Suprapubic skin (tissue), 4 donors: ENCODE measurements at regions not wholly inside any gene's neighbourhood (a gene's known extent, or its start where the extent isn't known, plus 50 kb on each side); places are given as distances from the start of the nearest gene placed in this dataset.

Experiments
- DNase-seq, 2 donors: peaks; one replicate each; pipeline ENCODE4 v3.0.0-alpha.2; 2019; ENCODE audit warnings: low spot score in 2 of 2
- H3K27ac ChIP-seq: fragments of 200-600 bp; sonication (generic); one replicate; pipeline ENCODE4 v1.5.1; 2019
- H3K27me3 ChIP-seq: fragments of 200-600 bp; sonication (generic); one replicate; pipeline ENCODE4 v1.5.1; 2019
- H3K36me3 ChIP-seq: fragments of 200-600 bp; sonication (generic); one replicate; pipeline ENCODE4 v1.5.1; 2019
- H3K4me1 ChIP-seq: fragments of 200-600 bp; sonication (generic); one replicate; pipeline ENCODE4 v1.5.1; 2019
- H3K4me3 ChIP-seq: fragments of 200-600 bp; sonication (generic); one replicate; pipeline ENCODE4 v1.5.1; 2019; ENCODE audit warnings: mild to moderate bottlenecking
- H3K9me3 ChIP-seq: fragments of 200-600 bp; sonication (generic); one replicate; pipeline ENCODE4 v1.5.1; 2019
- EP300 ChIP-seq: sonication (generic); formaldehyde crosslinking; IDR thresholded peaks from one replicate; pipeline ENCODE4 v1.6.1; 2017; ENCODE audit warnings: antibody characterized with exemption
- POLR2A ChIP-seq, 2 donors: fragments of 450-650 bp; IDR thresholded peaks; one replicate each; pipeline ENCODE4 v1.6.1; 2017; ENCODE audit warnings: antibody characterized with exemption in 2 of 2, mild to moderate bottlenecking in 2 of 2, moderate library complexity in 2 of 2
- POLR2AphosphoS5 ChIP-seq, 3 donors: sonication (generic); formaldehyde crosslinking; IDR thresholded peaks; one replicate each; pipeline ENCODE4 v1.6.1; 2017; ENCODE audit warnings: antibody characterized with exemption in 3 of 3
- WGBS: methylation state at CpG from one replicate; pipeline ENCODE4 v1.1.5; 2018; 5-methylcytosine and 5-hydroxymethylcytosine counted together
- TF ChIP-seq, protein P1 (sequence below), 2 donors: fragments of 200-600 bp in 1 of 2; fragments of 450-650 bp in 1 of 2; sonication (generic) in 1 of 2; IDR thresholded peaks; one replicate each; pipeline ENCODE4 v1.5.1; 2016 to 2019; ENCODE audit warnings: antibody characterized with exemption in 2 of 2, mild to moderate bottlenecking in 1 of 2, moderate library complexity in 1 of 2

DNA sequence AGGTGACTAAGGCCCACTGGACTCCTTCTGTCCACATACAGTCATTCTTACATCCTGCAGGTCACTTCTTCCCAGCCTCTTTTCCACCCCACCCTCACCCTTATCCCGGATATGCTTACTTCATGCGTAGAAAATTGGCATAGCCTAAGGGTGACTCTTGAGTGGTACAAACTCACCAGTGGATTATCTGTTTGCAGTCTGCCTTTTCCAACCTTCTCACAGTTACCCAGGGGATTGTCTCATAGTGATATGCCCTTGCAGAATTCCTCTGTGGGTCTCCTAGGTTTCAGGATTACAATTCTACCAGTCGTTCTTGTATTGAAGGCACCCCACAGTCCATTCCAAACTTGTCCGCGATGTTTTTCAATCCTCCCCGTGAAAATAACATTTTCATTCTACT lies 752.9 kb upstream of the HS6ST1 start:
- H3K27ac ChIP-seq = no peak overlapping the region
- no peaks in the 10 kb centered on the region for H3K9me3 ChIP-seq
- H3K36me3 ChIP-seq = no peaks in the 10 kb centered on the region
- no peak for DNase-seq
- H3K4me3 ChIP-seq = no peak overlapping the region
- TF ChIP-seq EP300 = no peak
- TF ChIP-seq, protein P1, sequence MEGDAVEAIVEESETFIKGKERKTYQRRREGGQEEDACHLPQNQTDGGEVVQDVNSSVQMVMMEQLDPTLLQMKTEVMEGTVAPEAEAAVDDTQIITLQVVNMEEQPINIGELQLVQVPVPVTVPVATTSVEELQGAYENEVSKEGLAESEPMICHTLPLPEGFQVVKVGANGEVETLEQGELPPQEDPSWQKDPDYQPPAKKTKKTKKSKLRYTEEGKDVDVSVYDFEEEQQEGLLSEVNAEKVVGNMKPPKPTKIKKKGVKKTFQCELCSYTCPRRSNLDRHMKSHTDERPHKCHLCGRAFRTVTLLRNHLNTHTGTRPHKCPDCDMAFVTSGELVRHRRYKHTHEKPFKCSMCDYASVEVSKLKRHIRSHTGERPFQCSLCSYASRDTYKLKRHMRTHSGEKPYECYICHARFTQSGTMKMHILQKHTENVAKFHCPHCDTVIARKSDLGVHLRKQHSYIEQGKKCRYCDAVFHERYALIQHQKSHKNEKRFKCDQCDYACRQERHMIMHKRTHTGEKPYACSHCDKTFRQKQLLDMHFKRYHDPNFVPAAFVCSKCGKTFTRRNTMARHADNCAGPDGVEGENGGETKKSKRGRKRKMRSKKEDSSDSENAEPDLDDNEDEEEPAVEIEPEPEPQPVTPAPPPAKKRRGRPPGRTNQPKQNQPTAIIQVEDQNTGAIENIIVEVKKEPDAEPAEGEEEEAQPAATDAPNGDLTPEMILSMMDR (IDR thresholded peaks at IDR 0.05) = no peak
- no peak for TF ChIP-seq POLR2A (IDR thresholded peaks at IDR 0.05)
- TF ChIP-seq POLR2AphosphoS5 (IDR thresholded peaks at IDR 0.05) = no peak
- 91% methylated on average over 6 of the region's 6 CpGs for WGBS
- H3K27me3 ChIP-seq = no peaks in the 10 kb centered on the region
- no peaks in the 10 kb centered on the region for H3K4me1 ChIP-seq

DNA sequence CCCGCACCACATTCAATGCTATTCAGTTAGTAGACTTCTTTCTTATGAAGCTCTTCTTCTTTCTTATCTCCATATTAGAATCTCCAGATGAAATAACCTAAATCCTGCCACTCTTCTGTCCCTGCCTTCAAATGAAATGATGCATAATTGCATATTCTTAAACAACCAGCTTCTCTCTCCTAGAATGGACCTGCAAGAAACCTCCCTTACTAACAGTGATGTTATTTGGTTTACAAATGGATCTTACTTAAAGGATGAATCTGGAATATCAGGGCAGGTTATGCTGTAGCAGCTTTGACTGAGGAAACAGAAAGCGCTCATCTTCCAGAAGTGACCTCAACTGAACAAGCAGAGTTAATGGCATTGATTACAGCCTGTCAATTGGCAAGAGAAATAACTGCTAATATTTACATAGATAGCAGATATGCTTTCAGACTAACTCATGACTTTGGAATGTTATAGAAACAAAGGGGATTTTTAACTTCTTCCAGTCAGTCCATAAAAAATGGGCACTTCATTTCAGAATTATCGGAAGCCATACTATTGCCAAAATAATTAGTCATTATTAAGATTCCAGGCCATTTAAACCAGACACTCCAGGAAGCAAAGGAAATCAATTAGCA lies 755.7 kb upstream of the HS6ST1 start:
- Histone ChIP-seq H3K36me3 (no peaks in the 10 kb centered on the region), H3K27me3 (no peaks in the 10 kb centered on the region), H3K4me1 (peaks cover 2% of the 10 kb centered on the region), H3K4me3 (no peak overlapping the region), H3K9me3 (no peaks in the 10 kb centered on the region), H3K27ac (no peak overlapping the region)
- 75% methylated on average over 3 of the region's 3 CpGs for WGBS
- TF ChIP-seq POLR2A (IDR thresholded peaks at IDR 0.05) = no peak
- no peak for DNase-seq

DNA sequence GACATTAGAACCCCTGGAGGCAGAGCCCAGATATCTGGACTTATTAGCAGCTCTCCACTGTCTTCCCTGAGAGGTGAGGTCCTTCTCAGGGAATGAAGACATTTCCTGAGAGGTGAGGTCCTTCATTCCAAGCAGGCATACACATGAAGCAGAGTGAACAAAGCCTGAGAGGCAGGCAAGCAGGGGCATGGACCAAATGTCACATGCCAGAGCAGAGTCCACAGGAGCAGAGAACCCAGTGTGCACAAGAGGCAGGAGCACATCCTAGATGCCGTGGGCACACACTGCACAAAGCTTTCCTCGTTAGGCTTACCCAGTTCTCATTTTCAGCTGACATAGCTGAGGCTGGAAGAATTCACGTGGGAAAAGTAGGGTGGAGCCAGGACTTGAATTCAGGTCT lies 759.9 kb upstream of the HS6ST1 start:
- H3K4me1 ChIP-seq = peaks cover 2% of the 10 kb centered on the region
- TF ChIP-seq POLR2A (IDR thresholded peaks at IDR 0.05) = no peak
- TF ChIP-seq EP300 = no peak
- TF ChIP-seq POLR2AphosphoS5 (IDR thresholded peaks at IDR 0.05) = no peak
- TF ChIP-seq, protein P1 (IDR thresholded peaks at IDR 0.05) = no peak
- H3K27ac ChIP-seq = no peak overlapping the region
- no peaks in the 10 kb centered on the region for H3K36me3 ChIP-seq
- no peak for DNase-seq
- WGBS = 36% methylated on average over 3 of the region's 3 CpGs
- H3K27me3 ChIP-seq = no peaks in the 10 kb centered on the region
- no peaks in the 10 kb centered on the region for H3K9me3 ChIP-seq
- no peak overlapping the region for H3K4me3 ChIP-seq

DNA sequence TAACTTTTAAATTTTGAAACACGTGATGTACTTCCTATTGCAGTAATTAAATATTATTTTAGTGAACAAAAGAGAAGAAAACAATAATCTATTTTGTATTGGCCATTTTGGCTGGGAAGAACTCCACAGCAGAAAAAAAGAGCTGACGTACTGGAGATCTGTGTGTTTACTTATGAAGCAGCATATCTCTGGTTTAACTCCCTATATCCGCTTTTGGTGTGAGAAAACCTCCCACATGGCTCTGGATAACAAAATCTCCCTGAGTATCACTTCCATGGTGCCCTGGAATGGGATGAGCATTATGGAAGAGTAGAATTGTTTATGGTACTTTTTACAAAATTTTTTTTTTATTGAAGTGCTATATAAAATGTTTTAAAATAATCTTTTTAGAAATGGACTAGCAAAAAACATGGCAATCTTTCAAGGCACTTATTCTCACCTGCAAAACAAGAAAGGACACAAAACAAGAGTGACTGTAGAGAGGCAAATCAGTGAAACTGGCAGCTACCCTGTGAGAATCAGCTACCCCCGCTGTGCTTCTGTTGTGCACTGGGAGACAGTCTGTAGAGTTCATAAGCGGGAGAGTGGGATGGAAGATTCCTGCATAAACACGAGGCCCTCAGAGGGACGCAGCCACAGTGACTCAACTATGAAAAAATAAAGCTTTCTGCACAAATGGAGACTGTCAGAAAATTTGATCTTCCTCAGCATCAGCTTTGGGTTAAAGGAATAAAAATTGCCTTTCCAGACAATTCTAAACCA lies 762.2 kb upstream of the HS6ST1 start:
- 69% methylated on average over 7 of the region's 7 CpGs for WGBS
- H3K36me3 ChIP-seq = no peaks in the 10 kb centered on the region
- H3K4me3 ChIP-seq = no peak overlapping the region
- DNase-seq = no peak
- peaks cover 2% of the 10 kb centered on the region for H3K4me1 ChIP-seq
- H3K27ac ChIP-seq = no peak overlapping the region
- no peaks in the 10 kb centered on the region for H3K9me3 ChIP-seq
- no peak for TF ChIP-seq POLR2A (IDR thresholded peaks at IDR 0.05)
- no peak for TF ChIP-seq POLR2AphosphoS5 (IDR thresholded peaks at IDR 0.05)
- TF ChIP-seq EP300 = no peak
- TF ChIP-seq, protein P1 (IDR thresholded peaks at IDR 0.05) = no peak
- no peaks in the 10 kb centered on the region for H3K27me3 ChIP-seq

DNA sequence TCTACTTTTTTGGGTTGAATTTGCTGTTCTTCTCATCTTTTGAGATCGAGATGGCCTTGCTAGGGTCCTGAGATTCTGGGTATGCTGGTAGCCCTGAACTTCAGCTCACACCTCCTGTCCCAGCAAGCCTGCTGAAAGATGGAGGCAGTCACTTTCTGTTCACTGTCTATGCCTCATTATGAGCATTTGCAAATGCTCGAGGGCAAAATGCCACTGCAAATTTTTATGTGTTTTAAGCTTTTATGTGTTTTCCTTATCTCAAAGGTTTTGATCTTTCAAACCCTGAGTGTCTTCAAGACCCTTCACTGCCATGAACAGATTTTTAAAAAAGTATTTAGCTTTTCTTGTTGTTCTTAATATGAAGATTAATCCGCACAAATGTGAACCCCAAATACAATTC lies 766.7 kb upstream of the HS6ST1 start:
- WGBS = 89% methylated on average over 3 of the region's 3 CpGs
- H3K27me3 ChIP-seq = no peaks in the 10 kb centered on the region
- no peaks in the 10 kb centered on the region for H3K36me3 ChIP-seq
- no peaks in the 10 kb centered on the region for H3K9me3 ChIP-seq
- H3K27ac ChIP-seq = no peak overlapping the region
- H3K4me1 ChIP-seq = peaks cover 10% of the 10 kb centered on the region
- H3K4me3 ChIP-seq = no peak overlapping the region
- DNase-seq = no peak
- no peak for TF ChIP-seq EP300
- TF ChIP-seq, protein P1 (IDR thresholded peaks at IDR 0.05) = no peak
